ENCODE measurements at regions not wholly inside any gene's neighbourhood (a gene's known extent, or its start where the extent isn't known, plus 50 kb on each side); places are given as distances from the start of the nearest gene placed in this dataset.

DNA sequence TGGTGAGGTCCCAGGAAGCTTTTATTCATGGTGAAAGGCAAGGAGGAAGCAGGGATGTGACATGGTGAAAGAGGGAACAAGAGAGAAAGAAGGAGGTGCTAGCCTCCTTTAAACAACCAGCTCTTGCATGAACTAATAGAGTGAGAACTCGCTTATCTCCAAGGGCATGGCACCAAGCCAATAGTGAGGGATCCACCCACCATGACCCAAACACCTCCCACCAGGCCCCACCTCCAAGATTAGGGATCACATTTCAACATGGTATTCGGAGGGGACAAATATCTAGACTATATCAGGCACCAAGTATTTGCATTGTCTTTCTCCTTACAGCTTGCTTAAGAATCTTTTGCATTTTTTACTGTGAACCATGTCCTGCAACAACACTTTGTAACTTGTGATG, 91.9 kb upstream of the DHRS4 start:
- H3K9me3 ChIP-seq (replicated peaks), result no peaks in the 10 kb centered on the region
- peaks cover 23% of the 10 kb centered on the region for H3K4me1 ChIP-seq
- H3K4me3 ChIP-seq, result no peak overlapping the region
- peaks cover 9% of the 10 kb centered on the region; the same call in 1 of the 2 replicates for H3K27me3 ChIP-seq
- H3K27ac ChIP-seq, result no peak overlapping the region
- no peaks in the 10 kb centered on the region for H3K36me3 ChIP-seq
- peak; percentile 15 to 40 for DNase-seq

DNA sequence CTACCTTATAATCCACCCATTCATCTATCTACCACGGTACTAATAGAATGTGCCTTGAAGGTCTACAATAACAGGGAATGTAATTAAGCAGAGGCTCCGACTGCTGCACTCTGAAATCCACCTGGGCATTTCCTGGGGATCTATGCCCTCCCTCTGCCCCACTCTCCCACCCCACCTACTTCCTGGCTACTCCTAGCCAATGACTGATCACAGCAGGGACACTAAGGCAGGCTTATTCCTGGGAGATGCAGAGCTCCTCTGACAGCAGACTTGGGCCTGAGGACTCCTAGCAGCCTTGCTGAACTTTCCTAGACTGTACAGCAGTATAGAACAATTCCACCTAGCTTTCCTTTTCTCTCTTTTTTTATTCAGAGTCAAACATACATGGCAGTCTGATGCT, 91.1 kb upstream of the DHRS4 start:
- H3K27ac ChIP-seq, result no peak overlapping the region
- H3K9me3 ChIP-seq (replicated peaks), result 0 out of 2 replicates have a peak, but pooled peaks cover 2% of the 10 kb centered on the region
- no peaks in the 10 kb centered on the region for H3K36me3 ChIP-seq
- H3K4me1 ChIP-seq, result peaks cover 23% of the 10 kb centered on the region
- no peak for DNase-seq
- no peak overlapping the region for H3K4me3 ChIP-seq
- peaks cover 9% of the 10 kb centered on the region; the same call in 1 of the 2 replicates for H3K27me3 ChIP-seq

DNA sequence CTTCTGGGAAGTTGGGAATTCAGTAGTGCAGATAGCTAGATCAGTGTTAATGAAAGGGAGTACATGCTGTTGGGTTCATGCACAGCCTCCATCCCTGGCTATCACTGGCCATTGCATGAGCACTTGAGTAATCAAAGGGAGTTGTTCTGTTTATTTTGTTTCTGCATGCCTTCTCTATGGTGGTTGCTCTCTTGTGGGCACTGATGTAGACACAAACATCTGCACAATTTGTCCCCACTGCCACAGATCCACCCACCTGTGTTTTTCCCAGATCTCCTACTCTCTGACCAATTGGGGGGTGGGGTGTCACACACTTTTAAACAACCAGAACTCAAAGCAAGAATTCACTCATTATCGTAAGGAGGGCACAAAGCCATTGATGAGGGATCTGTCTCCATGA, 89.7 kb upstream of the DHRS4 start:
- Histone ChIP-seq H3K27me3 (peaks cover 9% of the 10 kb centered on the region; the same call in 1 of the 2 replicates), H3K27ac (no peak overlapping the region), H3K4me1 (peaks cover 23% of the 10 kb centered on the region), H3K4me3 (no peak overlapping the region), H3K36me3 (no peaks in the 10 kb centered on the region), H3K9me3 (replicated peaks) (0 out of 2 replicates have a peak, but pooled peaks cover 3% of the 10 kb centered on the region)
- DNase-seq, result no peak

GRCh38 chr14:23864259-23864658, 89.3 kb upstream of the DHRS4 start:
- peak in 1 of 2 experiments; percentile 9 for DNase-seq
- peak overlapping the region; percentile 55; the same call in 1 of the 2 replicates for H3K27ac ChIP-seq
- H3K4me3 ChIP-seq, result no peak overlapping the region
- peaks cover 7% of the 10 kb centered on the region; the same call in 1 of the 2 replicates for H3K27me3 ChIP-seq
- 0 out of 2 replicates have a peak, but pooled peaks cover 3% of the 10 kb centered on the region for H3K9me3 ChIP-seq (replicated peaks)
- H3K36me3 ChIP-seq, result no peaks in the 10 kb centered on the region
- H3K4me1 ChIP-seq, result peaks cover 23% of the 10 kb centered on the region

- H3K4me3 ChIP-seq, result no peak overlapping the region
- H3K27me3 ChIP-seq, result peaks cover under 1% of the 10 kb centered on the region; the same call in 1 of the 2 replicates
- H3K36me3 ChIP-seq, result no peaks in the 10 kb centered on the region
- H3K9me3 ChIP-seq (replicated peaks), result 0 out of 2 replicates have a peak, but pooled peaks cover 3% of the 10 kb centered on the region
- DNase-seq, result peak; percentile 22 to 45
- peaks cover 23% of the 10 kb centered on the region for H3K4me1 ChIP-seq
- peak overlapping the region; percentile 55 for H3K27ac ChIP-seq
Observed at GRCh38 chr14:23864861-23865260, 88.7 kb upstream of the DHRS4 start.

GRCh38 chr14:23865502-23865901, 88.1 kb upstream of the DHRS4 start:
- peaks cover 23% of the 10 kb centered on the region for H3K4me1 ChIP-seq

DNA sequence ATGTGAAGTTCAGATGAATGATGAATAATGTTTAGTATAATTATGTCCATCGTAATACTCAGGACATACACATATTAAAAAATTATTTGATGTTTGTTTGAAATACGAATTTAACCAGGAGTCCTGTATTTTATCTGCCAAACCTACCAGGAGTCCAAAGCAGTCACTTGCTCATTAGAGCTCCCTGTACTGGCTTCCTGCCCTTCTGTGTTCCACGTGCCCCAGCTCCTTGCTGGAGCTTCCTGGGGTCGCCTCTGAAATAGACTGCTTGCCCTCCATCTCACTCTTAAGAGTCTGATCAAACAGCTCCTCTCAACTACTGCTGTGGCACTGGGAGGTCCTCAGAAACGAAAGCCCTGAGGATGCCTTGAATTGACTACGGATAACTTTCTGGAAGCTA, 87.3 kb upstream of the DHRS4 start:
- Histone ChIP-seq H3K27me3 (no peaks in the 10 kb centered on the region; the same call in 1 of the 2 replicates), H3K4me1 (peaks cover 23% of the 10 kb centered on the region), H3K4me3 (no peak overlapping the region), H3K9me3 (replicated peaks) (0 out of 2 replicates have a peak, but pooled peaks cover 3% of the 10 kb centered on the region), H3K27ac (no peak overlapping the region; the same call in 1 of the 2 replicates), H3K36me3 (no peaks in the 10 kb centered on the region)
- DNase-seq, result no peak

More at GRCh38 chr14:23865502-23865901, 88.1 kb upstream of the DHRS4 start:
- Histone ChIP-seq H3K27ac (peak overlapping the region; percentile 55), H3K4me3 (no peak overlapping the region), H3K9me3 (replicated peaks) (0 out of 2 replicates have a peak, but pooled peaks cover 3% of the 10 kb centered on the region), H3K27me3 (no peaks in the 10 kb centered on the region; the same call in 1 of the 2 replicates), H3K36me3 (no peaks in the 10 kb centered on the region)
- DNase-seq, result peak in 1 of 2 experiments; percentile 28

DNA sequence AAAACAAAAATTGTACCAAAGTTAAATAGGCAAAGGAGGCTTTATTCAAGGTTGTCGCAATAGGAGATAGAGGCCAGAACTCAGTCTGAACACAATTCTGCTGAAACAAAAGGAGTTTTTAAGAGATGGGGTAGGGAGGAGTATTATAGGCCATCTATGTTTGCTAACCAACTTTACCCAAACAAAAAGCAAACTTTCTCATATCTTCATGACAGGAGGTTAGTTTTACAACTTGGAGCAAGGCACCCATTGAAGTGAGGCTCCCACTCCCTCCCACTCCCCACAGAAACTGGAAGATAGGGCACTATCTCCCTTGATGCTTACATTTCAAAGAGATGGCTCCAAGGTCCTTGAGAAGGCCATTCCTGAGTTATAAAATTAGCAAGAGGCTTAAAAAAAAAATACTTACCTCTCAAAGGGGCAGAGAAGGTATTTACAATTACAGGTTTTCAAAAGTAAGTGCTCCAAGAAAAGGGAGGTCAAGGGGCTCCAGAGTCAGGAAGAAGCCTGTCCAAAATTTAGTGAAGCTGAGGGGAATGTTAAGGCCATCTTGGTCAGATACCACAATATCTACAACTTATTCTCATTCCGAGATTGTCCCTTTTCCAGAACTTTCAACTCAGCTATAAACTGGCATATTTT, 84.4 kb upstream of the DHRS4 start:
- no peak overlapping the region for H3K27ac ChIP-seq
- H3K36me3 ChIP-seq, result no peaks in the 10 kb centered on the region
- no peaks in the 10 kb centered on the region for H3K27me3 ChIP-seq
- 0 out of 2 replicates have a peak, but pooled peaks cover 3% of the 10 kb centered on the region for H3K9me3 ChIP-seq (replicated peaks)
- H3K4me3 ChIP-seq, result no peak overlapping the region
- no peak for DNase-seq
- H3K4me1 ChIP-seq, result peaks cover 19% of the 10 kb centered on the region

GRCh38 chr14:23876160-23876750, 77.3 kb upstream of the DHRS4 start:
- Histone ChIP-seq H3K4me1 (no peaks in the 10 kb centered on the region), H3K36me3 (no peaks in the 10 kb centered on the region), H3K27ac (no peak overlapping the region), H3K27me3 (no peaks in the 10 kb centered on the region), H3K4me3 (no peak overlapping the region), H3K9me3 (replicated peaks) (no peaks in the 10 kb centered on the region)
- DNase-seq, result no peak

DNA sequence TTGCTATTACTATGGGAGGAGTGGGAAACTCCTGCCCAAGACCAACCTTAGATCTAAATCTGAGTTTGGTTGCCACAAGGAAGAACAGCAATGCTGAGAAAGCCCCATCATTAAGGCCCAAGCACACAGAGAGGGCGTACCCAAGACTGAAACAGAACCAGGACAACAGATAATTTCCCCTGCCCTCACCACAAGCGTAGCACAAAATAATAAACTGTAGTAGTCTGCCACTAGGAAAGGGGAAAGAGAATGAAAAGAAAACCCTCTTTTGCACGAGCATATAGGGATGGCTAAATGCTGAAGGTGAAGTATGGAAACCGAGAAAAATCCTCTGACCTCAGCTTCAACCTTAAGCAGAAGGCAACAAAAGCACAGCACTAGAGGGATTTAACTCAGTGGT, 76.5 kb upstream of the DHRS4 start:
- no peaks in the 10 kb centered on the region for H3K27me3 ChIP-seq
- no peak overlapping the region for H3K27ac ChIP-seq
- no peak for DNase-seq

GRCh38 chr14:23877538-23878180, 75.9 kb upstream of the DHRS4 start:
- DNase-seq, result no peak
- Histone ChIP-seq H3K36me3 (no peaks in the 10 kb centered on the region), H3K27ac (no peak overlapping the region), H3K4me3 (no peak overlapping the region), H3K4me1 (no peaks in the 10 kb centered on the region), H3K9me3 (replicated peaks) (no peaks in the 10 kb centered on the region), H3K27me3 (no peaks in the 10 kb centered on the region)

More for the DNA sequence above, 76.5 kb upstream of the DHRS4 start:
- H3K4me3 ChIP-seq, result no peak overlapping the region
- H3K9me3 ChIP-seq (replicated peaks), result no peaks in the 10 kb centered on the region
- H3K36me3 ChIP-seq, result no peaks in the 10 kb centered on the region
- H3K4me1 ChIP-seq, result no peaks in the 10 kb centered on the region

GRCh38 chr14:23881282-23881681, 72.3 kb upstream of the DHRS4 start:
- Histone ChIP-seq H3K4me3 (no peak overlapping the region), H3K36me3 (no peaks in the 10 kb centered on the region), H3K4me1 (no peaks in the 10 kb centered on the region), H3K9me3 (replicated peaks) (no peaks in the 10 kb centered on the region), H3K27me3 (no peaks in the 10 kb centered on the region), H3K27ac (no peak overlapping the region)
- peak in 1 of 2 experiments; percentile 16 for DNase-seq

DNA sequence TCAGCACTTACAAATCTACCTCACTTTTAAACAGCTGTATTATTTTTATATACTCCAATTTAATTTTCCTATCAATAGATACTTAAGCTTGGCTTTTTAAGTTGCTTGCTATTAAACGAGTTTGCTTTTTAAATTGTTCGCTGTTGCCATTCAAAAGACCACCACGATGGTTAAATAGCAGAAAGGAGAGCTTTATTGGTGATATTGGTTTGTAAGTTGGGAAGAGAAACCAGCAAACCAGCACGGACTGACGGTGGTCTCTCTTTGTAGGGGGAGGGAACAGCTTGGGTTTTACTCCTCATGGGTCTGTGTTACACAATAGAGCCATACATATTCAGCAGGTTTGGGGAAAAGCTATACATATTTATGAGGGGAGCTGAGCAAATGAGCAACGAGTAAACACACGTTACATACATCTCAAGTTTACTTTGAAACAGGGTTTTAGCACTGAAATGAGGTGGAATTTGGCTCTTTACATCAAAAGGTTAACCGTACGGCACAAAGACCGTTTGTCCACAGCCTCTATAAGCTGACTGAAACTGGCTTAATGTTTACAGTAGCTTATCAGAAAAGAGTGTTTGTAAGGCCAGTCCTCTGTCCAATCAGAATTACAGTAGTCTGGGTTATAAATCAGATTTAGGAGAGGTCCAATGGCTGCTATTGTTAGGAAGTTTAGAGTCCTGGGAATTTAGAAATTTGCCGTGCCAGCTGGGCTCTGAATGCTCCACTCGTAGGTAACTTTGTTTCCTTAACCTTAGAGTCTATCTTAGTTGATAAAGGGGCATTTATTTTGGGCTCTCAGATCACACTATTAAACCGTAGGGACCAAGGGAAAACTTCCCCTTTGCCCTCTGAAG, 69.7 kb upstream of the DHRS4 start:
- no peaks in the 10 kb centered on the region for H3K36me3 ChIP-seq
- H3K4me1 ChIP-seq, result no peaks in the 10 kb centered on the region
- no peak for DNase-seq

GRCh38 chr14:23884541-23884904, 69.0 kb upstream of the DHRS4 start:
- no peaks in the 10 kb centered on the region for H3K36me3 ChIP-seq
- no peaks in the 10 kb centered on the region for H3K4me1 ChIP-seq
- no peaks in the 10 kb centered on the region for H3K27me3 ChIP-seq
- no peak overlapping the region for H3K4me3 ChIP-seq
- H3K27ac ChIP-seq, result no peak overlapping the region
- no peak for DNase-seq
- no peaks in the 10 kb centered on the region for H3K9me3 ChIP-seq (replicated peaks)

More for the DNA sequence above, 69.7 kb upstream of the DHRS4 start:
- Histone ChIP-seq H3K27ac (no peak overlapping the region), H3K4me3 (no peak overlapping the region), H3K27me3 (no peaks in the 10 kb centered on the region), H3K9me3 (replicated peaks) (no peaks in the 10 kb centered on the region)
